GM06990 (cell line): ENCODE measurements at regions not wholly inside any gene's neighbourhood (a gene's known extent, or its start where the extent isn't known, plus 50 kb on each side); places are given as distances from the start of the nearest gene placed in this dataset.
"Not testable (repeated sequence)": the region's sequence is repeated elsewhere in the genome, so short reads cannot be mapped to it uniquely, and the experiment has no call there.

Experiments used
- DNase-seq: peaks from one replicate; pipeline ENCODE4 v3.0.0-alpha.2; 2011; ENCODE audit not compliant: insufficient read length; ENCODE audit errors: extremely low read depth
- H3K27me3 ChIP-seq: replicated peaks from 2 replicates; pipeline ENCODE4 v1.6.0; 2011; ENCODE audit warnings: low read length; ENCODE audit not compliant: control insufficient read depth, insufficient read depth
- H3K36me3 ChIP-seq: 2 replicates; pipeline ENCODE4 v1.5.1; 2011; ENCODE audit warnings: low read length; ENCODE audit not compliant: control insufficient read depth, insufficient read depth
- H3K4me3 ChIP-seq: replicated peaks from 2 replicates; pipeline ENCODE4 v1.5.1; 2011; ENCODE audit warnings: low read depth, mild to moderate bottlenecking, control low read depth, low read length
- CTCF ChIP-seq: IDR thresholded peaks from 2 replicates; pipeline ENCODE4 v1.5.1; 2011; ENCODE audit warnings: low read length, control low read depth, mild to moderate bottlenecking, inconsistent platforms; ENCODE audit not compliant: insufficient read depth, poor library complexity, severe bottlenecking

GRCh38 chr13:72561791-72562190 lies 165.6 kb downstream of the MZT1 start:
- Histone ChIP-seq H3K36me3 (no peaks in the 10 kb centered on the region), H3K27me3 (no peaks in the 10 kb centered on the region), H3K4me3 (no peak overlapping the region)
- DNase-seq, result no peak
- TF ChIP-seq CTCF, result no peak

- DNase-seq, result no peak
- no peak for TF ChIP-seq CTCF
- Histone ChIP-seq H3K4me3 (no peak overlapping the region), H3K27me3 (no peaks in the 10 kb centered on the region), H3K36me3 (no peaks in the 10 kb centered on the region)
These were observed 167.7 kb downstream of the MZT1 start for GRCh38 chr13:72559716-72560115.

- DNase-seq, result no peak
These were observed 170.5 kb downstream of the MZT1 start for GRCh38 chr13:72556945-72557344.

GRCh38 chr13:72555601-72556000 lies 171.8 kb downstream of the MZT1 start:
- TF ChIP-seq CTCF, result no peak
- H3K4me3 ChIP-seq, result no peak overlapping the region

More at GRCh38 chr13:72556945-72557344, 170.5 kb downstream of the MZT1 start:
- H3K27me3 ChIP-seq, result no peaks in the 10 kb centered on the region
- H3K36me3 ChIP-seq, result no peaks in the 10 kb centered on the region
- no peak overlapping the region for H3K4me3 ChIP-seq
- no peak for TF ChIP-seq CTCF

GRCh38 chr13:72552731-72553130 lies 174.7 kb downstream of the MZT1 start:
- no peak for TF ChIP-seq CTCF
- no peaks in the 10 kb centered on the region for H3K36me3 ChIP-seq
- no peak for DNase-seq
- no peaks in the 10 kb centered on the region for H3K27me3 ChIP-seq
- H3K4me3 ChIP-seq, result no peak overlapping the region

More at GRCh38 chr13:72555601-72556000, 171.8 kb downstream of the MZT1 start:
- Histone ChIP-seq H3K36me3 (no peaks in the 10 kb centered on the region), H3K27me3 (no peaks in the 10 kb centered on the region)
- DNase-seq, result no peak

- not testable (repeated sequence) for H3K4me3 ChIP-seq, DNase-seq, H3K27me3 ChIP-seq, H3K36me3 ChIP-seq
These were observed 181.5 kb downstream of the MZT1 start for GRCh38 chr13:72545895-72546294.
